ENCODE measurements at regions not wholly inside any gene's neighbourhood (a gene's known extent, or its start where the extent isn't known, plus 50 kb on each side); places are given as distances from the start of the nearest gene placed in this dataset.

- in situ Hi-C loops (cut with MboI; ENCODE audit: low pct_unique_long_range_greater_than_20kb, low sequenced_read_pairs), result no loop called here
- DNase-seq, result no peak
Observed at GRCh38 chr1:60989749-60990713, 92.3 kb upstream of the NFIA start.

- no peak for DNase-seq
- in situ Hi-C loops (cut with MboI; ENCODE audit: low pct_unique_long_range_greater_than_20kb, low sequenced_read_pairs), result no loop called here
Observed at GRCh38 chr1:60988891-60989290, 93.5 kb upstream of the NFIA start.

GRCh38 chr1:60987904-60988303 is 94.5 kb upstream of the NFIA start:
- no peak for DNase-seq
- in situ Hi-C loops (cut with MboI; ENCODE audit: low pct_unique_long_range_greater_than_20kb, low sequenced_read_pairs), result no loop called here

- no peak for DNase-seq
- in situ Hi-C loops (cut with MboI; ENCODE audit: low pct_unique_long_range_greater_than_20kb, low sequenced_read_pairs), result no loop called here
Observed at GRCh38 chr1:60984062-60984799, 98.1 kb upstream of the NFIA start.

GRCh38 chr1:60983701-60984061 is 98.7 kb upstream of the NFIA start:
- DNase-seq, result no peak
- in situ Hi-C loops (cut with MboI; ENCODE audit: low pct_unique_long_range_greater_than_20kb, low sequenced_read_pairs), result no loop called here

GRCh38 chr1:60982539-60982938 is 99.8 kb upstream of the NFIA start:
- no peak for DNase-seq
- in situ Hi-C loops (cut with MboI; ENCODE audit: low pct_unique_long_range_greater_than_20kb, low sequenced_read_pairs), result no loop called here

- DNase-seq, result no peak
- in situ Hi-C loops (cut with MboI; ENCODE audit: low pct_unique_long_range_greater_than_20kb, low sequenced_read_pairs), result no loop called here
Observed at GRCh38 chr1:60981357-60981756, 101.0 kb upstream of the NFIA start.

- in situ Hi-C loops (cut with MboI; ENCODE audit: low pct_unique_long_range_greater_than_20kb, low sequenced_read_pairs), result no loop called here
- DNase-seq, result peak; percentile 38
Observed at GRCh38 chr1:60978421-60979357, 103.7 kb upstream of the NFIA start.

GRCh38 chr1:60977661-60978060 is 104.7 kb upstream of the NFIA start:
- in situ Hi-C loops (cut with MboI; ENCODE audit: low pct_unique_long_range_greater_than_20kb, low sequenced_read_pairs), result no loop called here
- DNase-seq, result no peak

- in situ Hi-C loops (cut with MboI; ENCODE audit: low pct_unique_long_range_greater_than_20kb, low sequenced_read_pairs), result no loop called here
- DNase-seq, result no peak
Observed at GRCh38 chr1:60974524-60975372, 107.6 kb upstream of the NFIA start.

- no peak for DNase-seq
- in situ Hi-C loops (cut with MboI; ENCODE audit: low pct_unique_long_range_greater_than_20kb, low sequenced_read_pairs), result no loop called here
Observed at GRCh38 chr1:60973668-60974067, 108.7 kb upstream of the NFIA start.

- in situ Hi-C loops (cut with MboI; ENCODE audit: low pct_unique_long_range_greater_than_20kb, low sequenced_read_pairs), result no loop called here
- DNase-seq, result no peak
Observed at GRCh38 chr1:60972841-60973364, 109.5 kb upstream of the NFIA start.

GRCh38 chr1:60971330-60971729 is 111.0 kb upstream of the NFIA start:
- in situ Hi-C loops (cut with MboI; ENCODE audit: low pct_unique_long_range_greater_than_20kb, low sequenced_read_pairs), result no loop called here

GRCh38 chr1:60969971-60970509 is 112.3 kb upstream of the NFIA start:
- in situ Hi-C loops (cut with MboI; ENCODE audit: low pct_unique_long_range_greater_than_20kb, low sequenced_read_pairs), result no loop called here
- DNase-seq, result no peak

More at GRCh38 chr1:60971330-60971729, 111.0 kb upstream of the NFIA start:
- DNase-seq, result no peak

GRCh38 chr1:60965280-60965854 is 117.0 kb upstream of the NFIA start:
- no peak for DNase-seq
- in situ Hi-C loops (cut with MboI; ENCODE audit: low pct_unique_long_range_greater_than_20kb, low sequenced_read_pairs), result no loop called here

GRCh38 chr1:60963167-60963940 is 119.0 kb upstream of the NFIA start:
- no peak for DNase-seq
- in situ Hi-C loops (cut with MboI; ENCODE audit: low pct_unique_long_range_greater_than_20kb, low sequenced_read_pairs), result no loop called here

GRCh38 chr1:60960891-60961461 is 121.4 kb upstream of the NFIA start:
- in situ Hi-C loops (cut with MboI; ENCODE audit: low pct_unique_long_range_greater_than_20kb, low sequenced_read_pairs), result no loop called here

More at GRCh38 chr1:60960891-60961461, 121.4 kb upstream of the NFIA start:
- no peak for DNase-seq

Data from KBM-7 (cell line).